ENCODE measurements at regions not wholly inside any gene's neighbourhood (a gene's known extent, or its start where the extent isn't known, plus 50 kb on each side); places are given as distances from the start of the nearest gene placed in this dataset.

GRCh38 chr20:12566596-12566995 is 442.2 kb upstream of the SPTLC3 start:
- no peak overlapping the region for H3K27ac ChIP-seq (ENCODE audit: low read length)
- H3K4me1 ChIP-seq (ENCODE audit: insufficient read depth, low read length), result no peaks in the 10 kb centered on the region
- no peak overlapping the region for H3K4me2 ChIP-seq (ENCODE audit: insufficient read depth, low read length)
- no peaks in the 10 kb centered on the region for H3K9me3 ChIP-seq (ENCODE audit: insufficient read depth, low read length, severe bottlenecking)
- H3K27me3 ChIP-seq (ENCODE audit: insufficient read depth, low read length, poor library complexity), result no peaks in the 10 kb centered on the region
- ATAC-seq (ENCODE audit: insufficient read depth, low read depth) (no peak), DNase-seq (no peak)
- TF ChIP-seq CTCF (IDR thresholded peaks at IDR 0.05; ENCODE audit: borderline replicate concordance, extremely low read depth, low read length, poor library complexity, severe bottlenecking) (no peak), EZH2 (IDR thresholded peaks at IDR 0.05; ENCODE audit: borderline replicate concordance, low read depth, low read length, severe bottlenecking) (no peak)
- no peaks in the 10 kb centered on the region for H3K36me3 ChIP-seq (ENCODE audit: insufficient read depth, low read length)
- H3K79me2 ChIP-seq (ENCODE audit: insufficient read depth, low read length), result no peaks in the 10 kb centered on the region
- H3K4me3 ChIP-seq (ENCODE audit: low read depth in 1 of 2, low read length in 2 of 2), result no peak overlapping the region
- no peaks in the 10 kb centered on the region for H4K20me1 ChIP-seq (ENCODE audit: insufficient read depth, low read length)
- no peak overlapping the region for H2AFZ ChIP-seq (ENCODE audit: low read depth, low read length)
- H3K9ac ChIP-seq (ENCODE audit: low read depth, low read length), result no peak overlapping the region

- H3K4me3 ChIP-seq (ENCODE audit: low read depth in 1 of 2, low read length in 2 of 2), result no peak overlapping the region
- no peaks in the 10 kb centered on the region for H3K36me3 ChIP-seq (ENCODE audit: insufficient read depth, low read length)
- no peak for TF ChIP-seq EZH2 (IDR thresholded peaks at IDR 0.05; ENCODE audit: borderline replicate concordance, low read depth, low read length, severe bottlenecking)
- peak; percentile 51 for TF ChIP-seq CTCF (IDR thresholded peaks at IDR 0.05; ENCODE audit: borderline replicate concordance, extremely low read depth, low read length, poor library complexity, severe bottlenecking)
- ATAC-seq (ENCODE audit: insufficient read depth, low read depth) (peak; percentile 60; the same call in 2 of the 3 replicates), DNase-seq (peak; percentile 24)
- no peak overlapping the region for H3K4me2 ChIP-seq (ENCODE audit: insufficient read depth, low read length)
- H3K27me3 ChIP-seq (ENCODE audit: insufficient read depth, low read length, poor library complexity), result no peaks in the 10 kb centered on the region
- H4K20me1 ChIP-seq (ENCODE audit: insufficient read depth, low read length), result no peaks in the 10 kb centered on the region
- no peaks in the 10 kb centered on the region for H3K4me1 ChIP-seq (ENCODE audit: insufficient read depth, low read length)
- no peak overlapping the region for H3K9ac ChIP-seq (ENCODE audit: low read depth, low read length)
- H2AFZ ChIP-seq (ENCODE audit: low read depth, low read length), result no peak overlapping the region
- no peaks in the 10 kb centered on the region for H3K9me3 ChIP-seq (ENCODE audit: insufficient read depth, low read length, severe bottlenecking)
- H3K27ac ChIP-seq (ENCODE audit: low read length), result no peak overlapping the region
- no peaks in the 10 kb centered on the region for H3K79me2 ChIP-seq (ENCODE audit: insufficient read depth, low read length)
Observed at GRCh38 chr20:12570371-12570770, 438.4 kb upstream of the SPTLC3 start.

GRCh38 chr20:12573442-12573841 is 435.3 kb upstream of the SPTLC3 start:
- Histone ChIP-seq H3K27me3 (ENCODE audit: insufficient read depth, low read length, poor library complexity) (no peaks in the 10 kb centered on the region), H3K4me3 (ENCODE audit: low read depth in 1 of 2, low read length in 2 of 2) (no peak overlapping the region), H3K4me2 (ENCODE audit: insufficient read depth, low read length) (no peak overlapping the region), H3K36me3 (ENCODE audit: insufficient read depth, low read length) (no peaks in the 10 kb centered on the region), H3K9me3 (ENCODE audit: insufficient read depth, low read length, severe bottlenecking) (no peaks in the 10 kb centered on the region), H2AFZ (ENCODE audit: low read depth, low read length) (no peak overlapping the region), H3K4me1 (ENCODE audit: insufficient read depth, low read length) (no peaks in the 10 kb centered on the region), H3K79me2 (ENCODE audit: insufficient read depth, low read length) (no peaks in the 10 kb centered on the region), H3K9ac (ENCODE audit: low read depth, low read length) (no peak overlapping the region), H4K20me1 (ENCODE audit: insufficient read depth, low read length) (no peaks in the 10 kb centered on the region), H3K27ac (ENCODE audit: low read length) (no peak overlapping the region)
- ATAC-seq (ENCODE audit: insufficient read depth, low read depth) (no peak), DNase-seq (no peak)
- TF ChIP-seq EZH2 (IDR thresholded peaks at IDR 0.05; ENCODE audit: borderline replicate concordance, low read depth, low read length, severe bottlenecking), result no peak
- no peak for TF ChIP-seq CTCF (IDR thresholded peaks at IDR 0.05; ENCODE audit: borderline replicate concordance, extremely low read depth, low read length, poor library complexity, severe bottlenecking)
